Heart right ventricle (tissue), 16 donors: ENCODE measurements at regions not wholly inside any gene's neighbourhood (a gene's known extent, or its start where the extent isn't known, plus 50 kb on each side); places are given as distances from the start of the nearest gene placed in this dataset.

ENCODE experiments used
- ATAC-seq, 8 donors: fragments of 200-7000 bp; cut with Tn5 transposase; one replicate each; pipeline ENCODE4 v1.9.1; 2020; ENCODE audit warnings: mild to moderate bottlenecking in 8 of 8, moderate library complexity in 8 of 8, moderate number of reproducible peaks in 1 of 8
- DNase-seq, 2 donors: peaks; one replicate each; pipeline ENCODE4 v3.0.0-alpha.2; 2020
- H3K27ac ChIP-seq, 10 donors: fragments of 200-600 bp; sonication (generic) in 2 of 10; one replicate each; pipeline versions ENCODE4 v1.5.0 to v1.8.0; 2020 to 2022; ENCODE audit warnings: mild to moderate bottlenecking in 3 of 10
- H3K27me3 ChIP-seq, 7 donors: fragments of 200-600 bp; one replicate each; pipeline ENCODE4 v1.8.0; 2021 to 2022; ENCODE audit warnings: mild to moderate bottlenecking in 2 of 7
- H3K36me3 ChIP-seq, 9 donors: fragments of 200-600 bp; sonication (generic) in 1 of 9; one replicate each; pipeline versions ENCODE4 v1.5.0 to v1.8.0; 2020 to 2022; ENCODE audit warnings: mild to moderate bottlenecking in 2 of 9
- H3K4me1 ChIP-seq, 9 donors: fragments of 200-600 bp; sonication (generic) in 1 of 9; one replicate each; pipeline versions ENCODE4 v1.5.0 to v1.8.0; 2020 to 2022; ENCODE audit warnings: mild to moderate bottlenecking in 4 of 9
- H3K4me3 ChIP-seq, 10 donors: fragments of 200-600 bp; sonication (generic) in 2 of 10; one replicate each; pipeline versions ENCODE4 v1.5.0 to v1.8.0; 2020 to 2022; ENCODE audit warnings: mild to moderate bottlenecking in 7 of 10, moderate library complexity in 2 of 10
- H3K9me3 ChIP-seq, 11 donors: fragments of 200-600 bp in 10 of 11; sonication (generic) in 2 of 11; one replicate each; pipeline versions ENCODE4 v1.5.0 to v1.8.0; 2013 to 2022; ENCODE audit warnings: mild to moderate bottlenecking in 2 of 11, control low read depth in 1 of 11, moderate library complexity in 1 of 11
- CTCF ChIP-seq, 9 donors: fragments of 200-600 bp; sonication (generic) in 2 of 9; IDR thresholded peaks; one replicate each; pipeline versions ENCODE4 v1.5.0 to v1.8.0; 2021 to 2022; ENCODE audit warnings: antibody characterized with exemption in 9 of 9, mild to moderate bottlenecking in 5 of 9, moderate library complexity in 1 of 9
- WGBS, 2 donors: extraction: QIAGEN DNeasy Blood & Tissue Kit; methylation state at CpG; one replicate each; pipeline ENCODE4 v1.1.7; 2013; ENCODE audit warnings: inconsistent platforms in 1 of 2; 5-methylcytosine and 5-hydroxymethylcytosine counted together
- intact Hi-C, 10 donors: fragments of 100-400 bp; cut with DNase I; formaldehyde crosslinking; loops; one replicate each; pipeline versions ENCODE4 v1.11.1 to v1.14.2; 2022
- donor health status: Arrhythmogenic right ventricular cardiomyopathy.
- donor health status: ischemic (EF 13 %, LVEDD 7.1; RV severe dilation, severe dysfunction).
- donor health status: healthy with polysubstance abuse.
- donor health status: DM: no; HTN: yes; CAD: no.
- donor health status: DM: no; HTN: no; CAD: no.
- donor health status: ischemic (EF 25% LVEDD 6.9; RV normal size, moderate dysfunction).
- donor health status: ischemic (EF 25% LVEDD 5.7; RV mildly dilated, moderate dysfunction).
- donor health status: healthy.
- donor health status: DM: yes; HTN: yes; CAD: no.
- donor health status: Ischemic cardiomyopathy.
- donor health status: ischemic (EF 35%, LVEDD 5.7; RV mildly dilated, moderate dysfunction).
- donor health status: nonischemic (EF 11% LVEDD 7.7; RV severe dilation, severe dysfunction).
- donor health status: DM: yes; HTN: yes; CAD: no.
- donor health status: PGD.
- donor health status: ischemic (EF 29% LVEDD 5.4; RV normal size, mild dysfunction).
- donor health status: nonischemic (EF 23%, LVEDD 6.1; RV moderate dilation, normal function).

- peaks cover 0 to 7% (median 0%) of the 10 kb centered on the region in 11 donors for H3K9me3 ChIP-seq
- intact Hi-C loops: no loop called here
Observed at GRCh38 chr2:7523481-7524120, 606.4 kb downstream of the RNF144A start.

DNA sequence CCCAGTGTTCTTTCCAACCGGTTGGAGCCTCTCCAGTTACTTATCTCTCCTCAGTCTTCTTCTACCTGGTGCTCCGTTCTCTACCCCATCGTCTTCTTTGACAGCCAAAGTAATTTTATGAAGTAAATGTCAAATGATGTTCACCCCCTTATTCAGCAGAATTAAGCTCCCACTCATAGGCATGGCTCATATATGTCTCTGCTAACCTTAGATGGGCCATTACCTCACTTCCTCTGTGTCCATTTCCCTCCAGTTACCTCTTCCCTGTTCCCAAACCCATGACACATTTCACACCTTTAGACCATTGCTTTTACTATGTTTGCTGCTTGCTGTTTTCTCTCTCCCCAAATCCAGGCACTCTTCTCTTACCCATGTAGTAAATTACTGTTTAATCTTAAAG is 607.0 kb downstream of the RNF144A start:
- ATAC-seq: no peak
- H3K27ac ChIP-seq: no peak overlapping the region
- no peak for DNase-seq
- no peaks in the 10 kb centered on the region for H3K4me1 ChIP-seq
- TF ChIP-seq CTCF (IDR thresholded peaks at IDR 0.05): no peak
- WGBS, 2 donors: 87 to 89% methylated on average over 3 of the region's 3 CpGs
- intact Hi-C loops: no loop called here
- H3K27me3 ChIP-seq: peaks cover 0 to 6% (median 0%) of the 10 kb centered on the region in 7 donors
- peaks cover 0 to 9% (median 0%) of the 10 kb centered on the region in 11 donors for H3K9me3 ChIP-seq
- no peak overlapping the region for H3K4me3 ChIP-seq
- H3K36me3 ChIP-seq: no peaks in the 10 kb centered on the region

More at GRCh38 chr2:7523481-7524120, 606.4 kb downstream of the RNF144A start:
- H3K36me3 ChIP-seq: no peaks in the 10 kb centered on the region
- no peak overlapping the region for H3K4me3 ChIP-seq
- no peak overlapping the region for H3K27ac ChIP-seq
- H3K4me1 ChIP-seq: no peaks in the 10 kb centered on the region
- 81 to 85% methylated on average over 12 of the region's 12 CpGs for WGBS, 2 donors
- H3K27me3 ChIP-seq: peaks cover 0 to 6% (median 0%) of the 10 kb centered on the region in 7 donors
- ATAC-seq (no peak), DNase-seq (no peak)
- TF ChIP-seq CTCF (IDR thresholded peaks at IDR 0.05): no peak

- no peak for ATAC-seq
- DNase-seq: no peak
- intact Hi-C loops: no loop called here
- H3K27me3 ChIP-seq: no peaks in the 10 kb centered on the region
- no peak overlapping the region for H3K27ac ChIP-seq
- no peak overlapping the region for H3K4me3 ChIP-seq
- no peaks in the 10 kb centered on the region for H3K4me1 ChIP-seq
- WGBS, 2 donors: 76 to 91% methylated on average over 1 of the region's 1 CpG
- no peaks in the 10 kb centered on the region for H3K36me3 ChIP-seq
- TF ChIP-seq CTCF (IDR thresholded peaks at IDR 0.05): no peak
- H3K9me3 ChIP-seq: peaks cover 0 to 18% (median 3%) of the 10 kb centered on the region in 11 donors
Observed at GRCh38 chr2:7525746-7526145, 608.5 kb downstream of the RNF144A start.

GRCh38 chr2:7527165-7527722 is 610.0 kb downstream of the RNF144A start:
- no peaks in the 10 kb centered on the region for H3K4me1 ChIP-seq
- no peaks in the 10 kb centered on the region for H3K36me3 ChIP-seq
- intact Hi-C loops: no loop called here
- TF ChIP-seq CTCF (IDR thresholded peaks at IDR 0.05): no peak
- WGBS, 2 donors: 83 to 85% methylated on average over 3 of the region's 3 CpGs
- no peaks in the 10 kb centered on the region for H3K27me3 ChIP-seq
- H3K27ac ChIP-seq: no peak overlapping the region
- peaks cover 0 to 32% (median 11%) of the 10 kb centered on the region in 11 donors for H3K9me3 ChIP-seq
- DNase-seq (no peak), ATAC-seq (no peak)
- H3K4me3 ChIP-seq: no peak overlapping the region
